ENCODE measurements at regions not wholly inside any gene's neighbourhood (a gene's known extent, or its start where the extent isn't known, plus 50 kb on each side); places are given as distances from the start of the nearest gene placed in this dataset.

DNA sequence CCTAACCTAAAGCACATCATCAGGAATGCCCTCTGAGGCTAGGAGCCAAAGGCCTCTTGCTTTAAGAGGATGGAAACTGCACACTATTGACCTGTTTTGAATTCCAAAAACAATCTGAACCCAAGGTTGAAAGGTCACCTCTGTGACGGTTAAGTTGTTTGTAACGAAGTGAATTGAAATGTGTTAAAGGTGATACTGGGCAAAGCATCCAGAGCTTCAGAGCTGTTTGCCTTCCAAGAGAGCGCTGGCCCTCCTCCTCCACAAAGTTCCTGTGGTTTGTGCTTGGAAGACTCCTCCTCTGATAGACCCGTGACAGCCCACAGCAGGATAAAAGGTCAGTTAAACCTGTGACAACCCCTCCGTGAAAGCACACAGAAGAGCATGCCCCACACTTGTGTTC is 133.7 kb upstream of the CTTNBP2 start:
- TF ChIP-seq, protein P1, sequence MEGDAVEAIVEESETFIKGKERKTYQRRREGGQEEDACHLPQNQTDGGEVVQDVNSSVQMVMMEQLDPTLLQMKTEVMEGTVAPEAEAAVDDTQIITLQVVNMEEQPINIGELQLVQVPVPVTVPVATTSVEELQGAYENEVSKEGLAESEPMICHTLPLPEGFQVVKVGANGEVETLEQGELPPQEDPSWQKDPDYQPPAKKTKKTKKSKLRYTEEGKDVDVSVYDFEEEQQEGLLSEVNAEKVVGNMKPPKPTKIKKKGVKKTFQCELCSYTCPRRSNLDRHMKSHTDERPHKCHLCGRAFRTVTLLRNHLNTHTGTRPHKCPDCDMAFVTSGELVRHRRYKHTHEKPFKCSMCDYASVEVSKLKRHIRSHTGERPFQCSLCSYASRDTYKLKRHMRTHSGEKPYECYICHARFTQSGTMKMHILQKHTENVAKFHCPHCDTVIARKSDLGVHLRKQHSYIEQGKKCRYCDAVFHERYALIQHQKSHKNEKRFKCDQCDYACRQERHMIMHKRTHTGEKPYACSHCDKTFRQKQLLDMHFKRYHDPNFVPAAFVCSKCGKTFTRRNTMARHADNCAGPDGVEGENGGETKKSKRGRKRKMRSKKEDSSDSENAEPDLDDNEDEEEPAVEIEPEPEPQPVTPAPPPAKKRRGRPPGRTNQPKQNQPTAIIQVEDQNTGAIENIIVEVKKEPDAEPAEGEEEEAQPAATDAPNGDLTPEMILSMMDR (IDR thresholded peaks at IDR 0.05), result no peak
- TF ChIP-seq POLR2A (IDR thresholded peaks at IDR 0.05), result no peak
